MM.1S (cell line): ENCODE measurements at regions not wholly inside any gene's neighbourhood (a gene's known extent, or its start where the extent isn't known, plus 50 kb on each side); places are given as distances from the start of the nearest gene placed in this dataset.

Experiments
- EZH2 ChIP-seq: fragments of 300-600 bp; sonication (generic); optimal IDR thresholded peaks from 2 replicates; pipeline ENCODE3; 2017; ENCODE audit warnings: low read depth, mild to moderate bottlenecking, antibody characterized with exemption, low read length, mixed read lengths
- EZH2phosphoT487 ChIP-seq: fragments of 300-600 bp; sonication (generic); IDR thresholded peaks from 2 replicates; pipeline ENCODE4 v1.6.1; 2018; ENCODE audit warnings: antibody characterized with exemption, low read length
- TF ChIP-seq, protein P1 (sequence below): fragments of 300-600 bp; sonication (generic); IDR thresholded peaks from 2 replicates; pipeline ENCODE4 v1.5.1; 2016; ENCODE audit warnings: antibody characterized with exemption, low read length, mixed read lengths

GRCh38 chr17:6254036-6254435 lies 180.9 kb downstream of the AIPL1 start:
- TF ChIP-seq EZH2phosphoT487 (no peak), EZH2 (no peak)
- TF ChIP-seq, protein P1, sequence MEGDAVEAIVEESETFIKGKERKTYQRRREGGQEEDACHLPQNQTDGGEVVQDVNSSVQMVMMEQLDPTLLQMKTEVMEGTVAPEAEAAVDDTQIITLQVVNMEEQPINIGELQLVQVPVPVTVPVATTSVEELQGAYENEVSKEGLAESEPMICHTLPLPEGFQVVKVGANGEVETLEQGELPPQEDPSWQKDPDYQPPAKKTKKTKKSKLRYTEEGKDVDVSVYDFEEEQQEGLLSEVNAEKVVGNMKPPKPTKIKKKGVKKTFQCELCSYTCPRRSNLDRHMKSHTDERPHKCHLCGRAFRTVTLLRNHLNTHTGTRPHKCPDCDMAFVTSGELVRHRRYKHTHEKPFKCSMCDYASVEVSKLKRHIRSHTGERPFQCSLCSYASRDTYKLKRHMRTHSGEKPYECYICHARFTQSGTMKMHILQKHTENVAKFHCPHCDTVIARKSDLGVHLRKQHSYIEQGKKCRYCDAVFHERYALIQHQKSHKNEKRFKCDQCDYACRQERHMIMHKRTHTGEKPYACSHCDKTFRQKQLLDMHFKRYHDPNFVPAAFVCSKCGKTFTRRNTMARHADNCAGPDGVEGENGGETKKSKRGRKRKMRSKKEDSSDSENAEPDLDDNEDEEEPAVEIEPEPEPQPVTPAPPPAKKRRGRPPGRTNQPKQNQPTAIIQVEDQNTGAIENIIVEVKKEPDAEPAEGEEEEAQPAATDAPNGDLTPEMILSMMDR, result no peak
